GM12873 (cell line): ENCODE measurements at regions not wholly inside any gene's neighbourhood (a gene's known extent, or its start where the extent isn't known, plus 50 kb on each side); places are given as distances from the start of the nearest gene placed in this dataset.

ENCODE experiments used
- TF ChIP-seq, protein P1 (sequence below): IDR thresholded peaks from 2 replicates; pipeline ENCODE4 v1.5.1; 2012; ENCODE audit warnings: low read depth, mild to moderate bottlenecking, moderate library complexity, low read length, control low read depth; ENCODE audit not compliant: insufficient read depth; ENCODE audit errors: missing control alignments

DNA sequence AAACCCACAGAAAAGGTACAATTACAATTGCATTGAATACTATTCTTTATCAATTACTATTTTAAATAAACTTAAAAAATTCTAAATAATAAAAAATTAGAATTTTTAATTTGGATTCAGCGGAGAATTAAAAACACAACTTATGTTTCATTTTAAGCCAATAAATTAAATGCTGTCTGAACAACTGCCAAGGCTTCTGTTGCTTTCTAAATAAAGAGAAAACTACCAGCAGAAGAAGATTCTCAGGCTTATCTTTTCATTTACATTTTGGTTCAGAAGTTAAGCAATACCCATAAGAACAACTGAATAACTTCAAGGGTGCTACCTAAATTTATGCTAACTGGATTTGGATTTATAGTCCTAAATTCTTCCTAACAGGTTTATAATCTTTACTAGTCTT is 150.0 kb upstream of the FTMT start:
- TF ChIP-seq, protein P1, sequence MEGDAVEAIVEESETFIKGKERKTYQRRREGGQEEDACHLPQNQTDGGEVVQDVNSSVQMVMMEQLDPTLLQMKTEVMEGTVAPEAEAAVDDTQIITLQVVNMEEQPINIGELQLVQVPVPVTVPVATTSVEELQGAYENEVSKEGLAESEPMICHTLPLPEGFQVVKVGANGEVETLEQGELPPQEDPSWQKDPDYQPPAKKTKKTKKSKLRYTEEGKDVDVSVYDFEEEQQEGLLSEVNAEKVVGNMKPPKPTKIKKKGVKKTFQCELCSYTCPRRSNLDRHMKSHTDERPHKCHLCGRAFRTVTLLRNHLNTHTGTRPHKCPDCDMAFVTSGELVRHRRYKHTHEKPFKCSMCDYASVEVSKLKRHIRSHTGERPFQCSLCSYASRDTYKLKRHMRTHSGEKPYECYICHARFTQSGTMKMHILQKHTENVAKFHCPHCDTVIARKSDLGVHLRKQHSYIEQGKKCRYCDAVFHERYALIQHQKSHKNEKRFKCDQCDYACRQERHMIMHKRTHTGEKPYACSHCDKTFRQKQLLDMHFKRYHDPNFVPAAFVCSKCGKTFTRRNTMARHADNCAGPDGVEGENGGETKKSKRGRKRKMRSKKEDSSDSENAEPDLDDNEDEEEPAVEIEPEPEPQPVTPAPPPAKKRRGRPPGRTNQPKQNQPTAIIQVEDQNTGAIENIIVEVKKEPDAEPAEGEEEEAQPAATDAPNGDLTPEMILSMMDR = no peak

DNA sequence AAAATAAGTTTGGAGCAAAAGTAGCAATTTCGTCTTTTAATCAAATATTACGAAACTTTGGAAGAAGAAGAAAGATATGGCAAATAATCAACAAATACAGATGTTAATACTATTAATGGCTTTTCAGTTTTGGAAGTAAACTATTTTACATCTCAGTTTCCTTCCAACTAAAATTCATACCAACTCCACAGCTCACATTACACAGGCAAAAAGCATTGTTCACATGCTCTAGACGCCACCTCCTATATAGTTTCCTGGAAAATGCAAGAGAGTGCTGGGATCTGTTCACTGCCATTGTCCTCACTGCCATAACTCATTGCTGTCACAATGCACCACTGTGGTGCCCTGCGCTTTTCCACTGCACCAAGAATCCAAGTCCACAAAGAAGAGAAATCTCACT is 149.0 kb upstream of the FTMT start:
- TF ChIP-seq, protein P1 = no peak

DNA sequence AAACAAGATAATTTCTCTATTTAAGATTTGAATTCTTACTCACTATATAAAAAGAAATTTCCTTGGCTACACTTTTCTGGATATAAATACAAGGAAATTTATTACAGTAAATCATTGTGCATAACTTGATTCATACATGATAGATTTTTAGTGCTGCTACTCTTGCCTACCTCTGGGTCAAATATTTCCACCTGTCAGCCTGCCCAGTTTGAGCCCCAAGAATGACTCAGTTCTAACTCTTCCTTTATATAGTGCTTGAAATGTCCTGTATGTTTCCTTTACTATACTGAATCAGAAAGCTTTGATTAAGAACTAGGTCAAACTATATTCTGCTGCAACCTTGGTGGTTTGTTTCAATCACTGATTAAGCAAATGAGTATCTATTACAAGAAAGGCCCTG is 147.4 kb upstream of the FTMT start:
- TF ChIP-seq, protein P1 = no peak

DNA sequence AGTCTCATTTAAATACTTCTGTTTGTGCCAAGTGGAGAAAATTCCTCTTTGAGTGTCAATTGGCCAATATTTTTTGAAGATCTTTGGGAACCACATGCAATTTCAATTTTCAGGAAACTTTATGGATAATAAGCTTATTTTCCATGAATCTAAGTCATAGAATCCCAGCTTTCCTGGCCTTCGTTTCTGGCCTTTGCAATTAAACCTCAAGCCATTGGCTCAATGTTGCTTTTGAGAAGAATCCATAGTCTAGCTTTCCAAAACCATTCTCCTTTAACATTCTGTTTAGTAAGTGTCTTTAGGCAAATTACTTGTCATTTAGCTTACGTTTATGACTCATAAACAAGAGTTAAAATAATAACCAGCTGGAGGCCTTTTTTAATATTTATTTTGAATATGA is 145.0 kb upstream of the FTMT start:
- TF ChIP-seq, protein P1 = no peak

DNA sequence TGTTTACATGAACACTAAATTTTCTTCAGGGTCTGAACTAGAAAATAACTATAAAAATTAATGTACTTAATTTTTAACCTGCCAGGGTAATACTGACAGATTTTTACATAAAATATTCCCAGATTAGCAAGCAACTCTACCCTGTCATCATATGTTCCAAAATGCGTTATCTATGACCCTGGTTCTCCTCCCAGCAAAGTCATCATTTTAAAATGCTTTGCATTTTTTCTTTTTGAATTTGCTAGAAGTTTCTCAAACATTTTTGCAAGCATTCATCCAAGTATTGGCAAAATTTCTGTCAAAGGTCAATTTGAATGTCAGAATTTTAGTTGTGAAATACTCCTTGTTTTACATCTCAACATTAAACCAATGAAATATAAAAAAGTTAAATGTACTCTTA is 144.5 kb upstream of the FTMT start:
- TF ChIP-seq, protein P1 = no peak

DNA sequence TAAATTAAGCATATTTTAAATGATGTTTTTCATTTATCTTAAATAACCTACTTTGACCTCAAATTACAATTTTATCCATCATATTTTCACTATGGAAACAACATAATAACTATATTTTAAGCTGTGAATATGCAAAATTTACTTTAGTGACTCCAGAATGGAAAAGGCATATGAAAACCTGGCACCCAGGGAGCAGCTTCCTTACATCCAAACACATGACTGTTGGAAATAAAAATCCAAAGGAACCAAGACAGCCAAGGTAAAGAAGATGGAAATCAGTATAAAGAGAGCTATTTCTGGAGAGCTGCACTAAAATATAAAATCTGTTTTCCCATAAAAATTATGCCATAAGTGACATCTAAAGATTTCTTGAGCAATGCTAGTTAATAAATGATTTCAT is 140.3 kb upstream of the FTMT start:
- TF ChIP-seq, protein P1 = no peak

DNA sequence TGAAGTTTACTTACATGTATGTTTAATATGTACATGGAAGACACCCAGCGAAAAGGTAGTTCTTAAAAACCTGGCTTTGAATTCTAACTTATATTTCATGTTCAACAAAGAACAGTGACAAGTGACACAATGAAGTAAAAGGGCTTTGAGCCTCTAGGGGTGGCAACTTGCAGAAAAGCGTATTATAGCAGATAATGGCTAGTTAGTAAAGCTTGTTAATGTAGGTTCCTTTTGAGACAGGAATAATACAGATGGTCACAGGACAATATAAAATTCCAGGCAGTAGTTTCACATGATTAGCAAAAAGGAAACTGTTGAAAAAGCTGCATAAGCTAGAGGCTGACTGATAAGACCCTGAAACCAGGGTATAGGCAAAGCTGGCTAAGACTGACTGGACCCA is 132.4 kb upstream of the FTMT start:
- TF ChIP-seq, protein P1 = no peak
